GM12873 (cell line): ENCODE measurements at regions not wholly inside any gene's neighbourhood (a gene's known extent, or its start where the extent isn't known, plus 50 kb on each side); places are given as distances from the start of the nearest gene placed in this dataset.

ENCODE experiments used
- TF ChIP-seq, protein P1 (sequence below): IDR thresholded peaks from 2 replicates; pipeline ENCODE4 v1.5.1; 2012; ENCODE audit warnings: low read depth, mild to moderate bottlenecking, moderate library complexity, low read length, control low read depth; ENCODE audit not compliant: insufficient read depth; ENCODE audit errors: missing control alignments

DNA sequence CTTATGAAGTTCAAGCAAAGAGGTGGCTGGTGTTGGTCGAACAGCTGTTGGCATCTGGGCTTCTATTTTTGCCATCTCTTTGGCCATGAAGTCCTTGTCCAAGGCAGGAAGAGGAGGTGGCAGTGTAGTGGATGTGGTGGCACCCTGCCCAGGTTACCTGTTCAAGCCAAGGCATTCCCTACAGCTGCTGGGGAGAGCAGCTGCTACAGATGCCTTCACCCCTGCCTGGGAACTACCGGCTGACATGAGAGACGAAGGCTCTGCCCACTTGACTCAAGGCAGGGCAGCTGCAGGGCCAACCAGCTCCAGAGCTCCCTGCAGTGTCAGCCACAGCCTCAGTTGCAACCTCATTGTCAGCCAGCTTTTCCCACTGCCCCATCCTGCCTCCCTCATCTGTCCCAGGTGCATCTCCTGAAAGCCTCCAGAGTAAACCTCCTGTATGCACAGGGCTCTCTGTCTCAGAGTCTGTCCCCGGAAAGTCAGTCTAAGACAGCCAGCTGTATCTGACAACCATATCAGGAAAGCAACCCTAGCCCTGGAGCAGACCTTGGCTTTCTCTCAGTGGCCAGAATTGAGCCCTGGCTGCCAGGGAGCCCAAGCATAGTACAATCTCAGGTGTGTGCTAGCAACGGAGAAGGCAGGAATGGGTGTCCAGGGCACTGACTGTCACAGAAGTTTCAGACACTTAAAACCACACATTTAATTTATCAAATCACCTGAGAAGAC lies 115.9 kb downstream of the RPIA start:
- TF ChIP-seq, protein P1, sequence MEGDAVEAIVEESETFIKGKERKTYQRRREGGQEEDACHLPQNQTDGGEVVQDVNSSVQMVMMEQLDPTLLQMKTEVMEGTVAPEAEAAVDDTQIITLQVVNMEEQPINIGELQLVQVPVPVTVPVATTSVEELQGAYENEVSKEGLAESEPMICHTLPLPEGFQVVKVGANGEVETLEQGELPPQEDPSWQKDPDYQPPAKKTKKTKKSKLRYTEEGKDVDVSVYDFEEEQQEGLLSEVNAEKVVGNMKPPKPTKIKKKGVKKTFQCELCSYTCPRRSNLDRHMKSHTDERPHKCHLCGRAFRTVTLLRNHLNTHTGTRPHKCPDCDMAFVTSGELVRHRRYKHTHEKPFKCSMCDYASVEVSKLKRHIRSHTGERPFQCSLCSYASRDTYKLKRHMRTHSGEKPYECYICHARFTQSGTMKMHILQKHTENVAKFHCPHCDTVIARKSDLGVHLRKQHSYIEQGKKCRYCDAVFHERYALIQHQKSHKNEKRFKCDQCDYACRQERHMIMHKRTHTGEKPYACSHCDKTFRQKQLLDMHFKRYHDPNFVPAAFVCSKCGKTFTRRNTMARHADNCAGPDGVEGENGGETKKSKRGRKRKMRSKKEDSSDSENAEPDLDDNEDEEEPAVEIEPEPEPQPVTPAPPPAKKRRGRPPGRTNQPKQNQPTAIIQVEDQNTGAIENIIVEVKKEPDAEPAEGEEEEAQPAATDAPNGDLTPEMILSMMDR = no peak

DNA sequence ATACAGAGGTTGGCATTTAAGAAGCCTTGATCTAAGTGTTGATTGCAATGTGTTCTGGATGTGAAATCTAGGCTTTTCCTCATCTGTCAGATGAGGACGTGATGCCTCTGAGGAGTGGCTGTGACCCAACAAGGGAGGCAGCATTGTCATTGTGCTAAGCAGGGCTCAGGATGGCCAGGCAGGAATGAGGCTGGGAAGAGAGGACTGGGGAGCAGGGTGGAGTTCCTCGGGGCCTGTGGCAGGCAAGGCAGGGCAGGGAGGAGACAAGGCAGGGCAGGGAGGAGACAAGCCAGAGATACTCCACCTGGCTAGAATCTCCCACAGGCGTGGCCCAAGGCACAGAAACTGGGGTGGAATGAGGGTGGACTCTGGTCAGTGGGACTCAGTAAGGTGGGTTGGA lies 116.6 kb downstream of the RPIA start:
- TF ChIP-seq, protein P1 = no peak

DNA sequence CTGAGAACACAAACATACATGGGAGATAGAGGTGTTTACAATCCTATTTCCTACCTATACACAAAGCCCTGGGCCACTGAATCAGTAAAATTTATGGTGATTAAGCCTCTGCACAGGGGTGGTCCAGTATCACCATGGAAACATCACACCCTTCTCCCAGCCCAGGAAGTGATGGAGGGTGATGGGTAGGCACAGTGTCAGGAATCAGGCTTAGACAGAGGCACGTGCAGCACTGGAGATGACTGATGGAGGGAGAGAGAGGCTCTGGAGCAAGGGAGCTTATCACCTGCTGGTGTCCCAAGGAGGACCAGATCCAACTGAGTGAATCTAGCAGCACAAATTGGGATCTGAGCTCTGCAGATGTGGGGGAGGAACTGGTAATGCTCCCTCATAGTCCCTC lies 117.2 kb downstream of the RPIA start:
- TF ChIP-seq, protein P1 = no peak

DNA sequence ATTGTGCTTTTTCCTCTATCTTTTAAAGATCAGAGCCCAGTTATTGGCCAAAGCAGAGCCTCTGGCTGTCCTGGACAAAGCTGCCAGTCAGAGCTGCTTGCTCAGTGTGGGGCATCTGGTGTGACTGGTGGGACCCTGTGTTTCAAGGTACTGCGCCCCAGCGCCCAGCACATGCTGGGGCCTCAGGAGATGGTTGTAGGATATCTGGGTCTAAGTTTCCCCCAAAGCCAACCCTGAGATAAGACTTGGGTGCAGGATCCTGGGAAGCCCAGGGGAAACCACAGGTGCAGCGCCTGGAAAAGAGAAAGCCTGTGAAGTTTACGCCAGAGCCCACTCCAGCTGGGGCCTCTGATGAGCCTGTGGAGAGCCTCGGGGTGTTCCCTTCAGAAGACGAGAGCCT lies 117.7 kb downstream of the RPIA start:
- TF ChIP-seq, protein P1 = no peak

DNA sequence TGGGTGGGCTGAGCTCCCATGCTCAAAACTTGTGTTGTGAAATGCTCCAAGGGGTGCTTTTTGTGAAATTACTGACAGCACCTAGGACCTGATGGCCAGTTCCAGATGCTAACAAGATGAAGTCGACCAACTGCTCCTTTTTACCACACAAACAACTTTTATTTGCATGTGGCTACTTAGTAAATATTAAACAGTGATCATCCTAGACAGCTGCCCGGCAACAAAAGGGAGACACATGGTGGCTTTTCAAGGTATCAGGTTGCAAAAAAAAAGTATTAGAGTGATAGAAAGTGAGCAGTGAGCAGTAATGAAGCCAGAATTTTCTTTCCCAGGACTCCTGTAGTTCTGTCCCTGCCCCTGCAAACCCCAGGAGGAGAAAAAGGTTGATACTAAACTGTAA lies 118.5 kb downstream of the RPIA start:
- TF ChIP-seq, protein P1 = no peak

DNA sequence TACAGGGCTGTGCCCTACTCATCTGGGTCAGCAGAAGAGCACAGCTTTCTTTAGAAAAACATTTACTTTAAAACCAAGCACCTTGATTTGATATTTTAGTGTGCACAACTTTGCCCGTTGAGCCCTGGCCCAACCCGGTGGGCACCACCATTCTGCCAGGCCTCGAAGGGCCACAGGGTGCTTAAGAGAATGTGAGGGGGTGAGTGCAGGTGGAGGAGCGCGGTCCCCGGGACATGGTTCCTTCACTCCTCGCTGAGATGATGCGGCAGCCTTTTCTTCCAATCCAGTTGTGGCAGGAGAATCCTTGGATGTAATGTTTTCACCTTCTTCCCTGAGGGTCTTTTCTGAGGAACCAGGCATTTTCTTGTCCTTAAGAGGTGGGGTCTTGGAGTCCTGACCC lies 119.0 kb downstream of the RPIA start:
- TF ChIP-seq, protein P1 = no peak

DNA sequence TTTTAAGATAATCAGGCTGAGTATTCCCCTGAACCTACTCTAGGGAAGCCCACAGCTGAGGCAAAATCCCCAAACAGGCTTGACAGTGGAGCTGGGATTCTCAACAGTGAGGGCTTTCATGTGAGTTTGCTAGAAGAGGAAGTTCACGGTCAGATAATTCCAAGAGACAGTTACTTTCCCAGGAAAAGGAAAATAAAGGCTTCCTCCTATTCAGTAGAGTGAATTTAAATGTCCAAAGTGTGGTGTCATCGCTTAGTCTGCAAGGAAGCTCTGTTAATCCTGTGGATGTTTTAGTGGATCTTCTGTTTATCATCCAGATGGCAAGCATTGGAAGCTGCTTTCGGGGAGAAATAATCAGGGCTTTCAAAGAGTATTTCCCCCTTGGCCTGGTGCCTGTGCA lies 119.8 kb downstream of the RPIA start:
- TF ChIP-seq, protein P1 = no peak
